Frontal cortex (tissue), 3 donors: ENCODE measurements at regions not wholly inside any gene's neighbourhood (a gene's known extent, or its start where the extent isn't known, plus 50 kb on each side); places are given as distances from the start of the nearest gene placed in this dataset.
"Not testable (repeated sequence)": the region's sequence is repeated elsewhere in the genome, so short reads cannot be mapped to it uniquely, and the experiment has no call there.

Experiments
- DNase-seq, 2 donors: peaks; one replicate each; pipeline ENCODE4 v3.0.0; 2012; ENCODE audit warnings: low spot score in 2 of 2
- FAIRE-seq: peaks from 2 replicates; lab custom pipeline; 2012; peaks lifted over from hg19 to GRCh38; lab: Jason Lieb, UNC
- donor health status: control.
- donor health status: control.
- donor health status: control.

GRCh38 chr5:10876996-10877395 lies 116.0 kb upstream of the DAP start:
- not testable (repeated sequence) for DNase-seq, FAIRE-seq

- DNase-seq (no peak), FAIRE-seq (no peak)
These were observed 115.1 kb upstream of the DAP start for GRCh38 chr5:10876006-10876744.

- DNase-seq (no peak), FAIRE-seq (no peak)
These were observed 114.3 kb upstream of the DAP start for GRCh38 chr5:10875201-10875768.

- FAIRE-seq: no peak
These were observed 113.5 kb upstream of the DAP start for GRCh38 chr5:10874541-10874940.

DNA sequence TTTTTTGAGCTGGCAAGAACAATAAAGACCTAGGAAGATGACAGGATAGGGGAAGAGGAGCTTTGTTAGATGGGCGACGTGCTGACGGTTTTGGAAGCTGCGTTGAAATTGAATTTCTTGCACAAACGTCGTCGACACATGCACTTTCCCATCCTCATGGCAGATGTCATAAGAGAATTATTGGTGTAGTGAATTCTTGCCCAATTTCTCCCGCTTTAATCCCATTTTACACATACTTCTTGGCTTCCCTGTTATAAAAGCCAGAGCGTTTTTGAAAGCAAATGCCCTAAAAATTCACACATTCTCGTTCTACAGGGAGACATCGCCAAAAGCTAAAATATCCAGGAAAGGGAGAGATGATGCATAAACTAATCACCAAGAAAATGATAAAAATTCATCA lies 109.8 kb upstream of the DAP start:
- no peak for DNase-seq
- FAIRE-seq: no peak

More at GRCh38 chr5:10874541-10874940, 113.5 kb upstream of the DAP start:
- DNase-seq: no peak

DNA sequence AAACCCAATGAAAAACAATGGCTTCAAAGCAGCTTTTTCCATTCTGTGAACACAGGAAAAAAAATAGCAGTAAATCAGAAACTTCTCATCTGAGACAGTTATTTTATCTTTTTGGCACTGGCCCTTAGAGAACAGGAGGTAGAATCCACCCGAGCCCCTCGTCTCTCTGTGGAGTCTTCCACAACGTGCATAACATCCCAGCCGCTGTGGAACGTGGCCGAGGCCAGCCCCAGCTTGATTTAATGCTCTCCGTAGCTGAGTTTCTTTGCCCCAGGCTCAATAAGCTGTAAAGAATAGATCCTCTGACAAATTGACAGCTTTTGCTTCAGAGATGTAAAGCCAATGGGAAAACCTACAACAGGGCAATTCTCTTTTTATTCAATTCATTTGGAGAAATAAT lies 107.9 kb upstream of the DAP start:
- DNase-seq: no peak
- FAIRE-seq: no peak

DNA sequence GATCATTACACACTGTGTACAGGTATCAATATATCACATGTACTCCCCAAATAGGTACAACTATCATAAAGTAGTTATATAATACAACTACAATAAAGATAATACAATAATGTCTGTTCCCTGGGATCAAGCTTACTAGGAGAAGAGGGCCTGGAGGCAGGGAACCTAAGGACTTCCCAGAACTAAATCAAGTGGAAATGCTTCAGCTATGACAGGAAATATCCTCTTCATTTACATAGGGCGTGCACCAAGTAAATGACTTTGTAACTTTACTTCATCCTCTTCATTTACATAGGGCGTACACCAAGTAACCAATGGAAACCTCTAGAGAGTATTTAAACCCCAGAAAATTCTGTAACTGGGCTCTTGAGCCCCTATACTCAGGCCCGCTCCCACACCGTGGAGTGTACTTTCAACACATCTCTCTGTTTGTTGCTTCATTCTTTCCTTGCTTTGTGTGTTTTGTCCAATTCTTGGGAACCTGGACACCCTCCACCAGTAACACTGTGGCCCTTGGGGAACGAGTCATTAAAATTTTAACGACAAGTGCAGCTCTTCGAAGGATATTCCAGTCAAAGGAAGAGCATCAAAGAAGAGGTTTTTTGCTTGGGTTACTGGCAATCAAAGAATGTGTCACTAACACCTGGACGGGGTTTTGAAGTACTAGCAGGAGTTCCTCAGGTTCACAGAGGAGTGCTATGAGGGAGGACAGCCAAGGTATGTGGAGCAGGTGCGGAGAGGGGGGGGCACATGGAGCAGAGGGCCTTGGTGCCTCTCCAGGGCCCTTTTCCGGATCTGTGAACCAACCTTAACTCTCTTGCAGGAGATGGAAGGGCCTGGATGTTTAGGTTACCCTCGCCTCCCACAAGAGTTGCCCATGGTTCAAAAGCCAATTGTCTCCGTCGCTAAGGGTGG lies 106.6 kb upstream of the DAP start:
- FAIRE-seq (no peak), DNase-seq (no peak)

- FAIRE-seq (no peak), DNase-seq (no peak)
These were observed 105.9 kb upstream of the DAP start for GRCh38 chr5:10866913-10867312.

DNA sequence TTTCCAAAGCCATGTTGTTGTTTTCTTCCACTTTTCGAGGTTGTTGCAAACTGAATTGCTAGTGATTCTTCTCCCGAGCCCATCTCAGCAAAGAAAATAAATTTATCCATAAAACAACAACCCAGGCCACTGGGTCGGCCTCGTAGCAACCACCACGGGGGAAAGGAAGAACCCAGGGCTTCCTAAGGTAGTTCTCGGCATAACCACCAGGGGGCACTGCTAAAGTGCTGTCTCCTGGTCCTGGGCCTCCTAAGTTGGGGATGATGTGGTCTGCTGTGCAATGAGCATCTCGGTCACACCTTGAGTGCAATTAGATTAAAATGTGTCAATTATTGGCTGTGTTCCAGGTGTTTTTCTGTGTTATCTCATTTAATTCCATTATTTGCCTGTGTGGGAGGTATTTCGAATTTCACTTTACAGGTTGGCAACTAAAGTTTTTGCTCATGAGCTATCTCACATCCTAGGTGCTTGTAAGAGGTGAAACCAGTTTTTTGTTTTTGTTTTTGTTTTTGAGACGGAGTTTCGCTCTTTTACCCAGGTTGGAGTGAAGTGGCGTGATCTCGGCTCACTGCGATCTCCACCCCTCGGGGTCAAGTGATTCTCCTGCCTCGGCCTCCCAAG lies 102.8 kb upstream of the DAP start:
- peak in 1 of 2 donors; percentile 47 for DNase-seq
- no peak for FAIRE-seq

DNA sequence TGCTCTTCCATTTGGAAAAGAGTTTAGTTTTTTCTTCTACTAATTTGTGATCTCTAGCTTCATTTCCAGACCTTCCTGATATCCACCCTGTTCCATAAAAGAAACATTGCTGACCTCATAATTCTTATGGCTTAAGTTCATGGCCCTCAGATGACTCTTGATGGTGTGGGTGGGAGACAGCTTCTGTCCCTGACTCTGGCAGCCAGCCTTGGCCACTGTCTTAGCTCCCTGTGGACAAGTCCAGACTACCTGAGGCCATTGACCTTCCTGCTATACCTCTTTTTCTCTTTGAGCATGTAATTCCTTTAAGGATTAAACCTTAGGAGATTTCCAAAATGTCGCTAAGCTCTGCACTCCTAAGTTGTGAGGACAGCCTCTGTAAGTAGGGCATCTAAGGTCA lies 101.1 kb upstream of the DAP start:
- FAIRE-seq (no peak), DNase-seq (no peak)

GRCh38 chr5:10861423-10861790 lies 100.4 kb upstream of the DAP start:
- FAIRE-seq: no peak
- DNase-seq: no peak

GRCh38 chr5:10860645-10861422 lies 99.8 kb upstream of the DAP start:
- FAIRE-seq (no peak), DNase-seq (no peak)

GRCh38 chr5:10860196-10860543 lies 99.1 kb upstream of the DAP start:
- DNase-seq (no peak), FAIRE-seq (no peak)

- FAIRE-seq: no peak
These were observed 98.6 kb upstream of the DAP start for GRCh38 chr5:10859393-10860195.

DNA sequence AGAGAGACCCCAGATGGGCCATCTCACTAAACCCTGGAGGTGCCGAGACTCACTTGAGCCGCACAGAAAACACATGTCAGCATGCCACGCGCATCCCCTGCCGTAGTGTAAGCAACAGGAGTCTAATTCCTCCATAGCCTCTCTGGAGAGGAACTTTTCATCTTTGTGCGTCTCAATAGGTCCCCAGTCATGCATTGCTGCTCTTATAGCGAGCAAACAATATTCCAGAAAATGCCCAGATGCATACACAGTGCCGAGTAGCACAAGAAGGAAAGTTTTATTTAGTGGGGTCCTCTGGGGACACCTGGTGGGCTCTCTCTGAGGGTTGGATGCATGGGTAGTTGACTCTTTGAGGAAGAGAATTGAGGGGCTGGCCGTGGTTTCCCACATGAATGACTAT lies 97.9 kb upstream of the DAP start:
- FAIRE-seq (no peak), DNase-seq (no peak)

More at GRCh38 chr5:10859393-10860195, 98.6 kb upstream of the DAP start:
- DNase-seq: no peak

DNA sequence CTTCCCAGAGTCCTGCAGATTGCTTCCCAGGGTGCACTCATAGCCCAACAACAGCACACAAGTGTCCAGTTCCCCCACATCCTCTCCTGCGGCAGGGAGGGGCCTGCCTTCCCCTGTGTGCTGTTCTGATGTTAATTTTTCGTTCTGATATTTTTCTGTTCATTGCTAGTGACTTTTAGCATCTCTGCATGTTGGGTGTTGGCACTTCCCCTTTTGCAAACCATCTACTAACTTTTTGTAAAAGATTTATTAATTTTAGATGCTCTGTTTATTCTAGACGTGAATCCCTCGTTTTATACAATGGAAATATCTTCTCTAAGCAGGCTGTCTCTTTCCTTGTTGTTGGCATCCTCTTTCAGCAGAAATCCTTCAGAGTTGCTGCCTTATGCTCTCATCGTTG lies 97.3 kb upstream of the DAP start:
- no peak for DNase-seq
- no peak for FAIRE-seq

GRCh38 chr5:10857338-10857733 lies 96.3 kb upstream of the DAP start:
- DNase-seq (no peak), FAIRE-seq (no peak)

GRCh38 chr5:10856683-10857337 lies 95.8 kb upstream of the DAP start:
- no peak for FAIRE-seq
- DNase-seq: peak in 1 of 2 donors; percentile 49
